GM23338 (cell line): ENCODE measurements at regions not wholly inside any gene's neighbourhood (a gene's known extent, or its start where the extent isn't known, plus 50 kb on each side); places are given as distances from the start of the nearest gene placed in this dataset.
"Not testable (repeated sequence)": the region's sequence is repeated elsewhere in the genome, so short reads cannot be mapped to it uniquely, and the experiment has no call there.

Experiments used
- ATAC-seq: fragments of 200-7000 bp; cut with Tn5 transposase; 3 replicates; pipeline ENCODE4 v1.9.1; 2020
- DNase-seq: peaks from one replicate; pipeline ENCODE4 v3.0.0-alpha.2; 2015; ENCODE audit warnings: low spot score
- H2AFZ ChIP-seq: fragments of 200-600 bp; sonication (generic); 2 replicates; pipeline ENCODE4 v1.8.0; 2016; ENCODE audit warnings: antibody characterized with exemption, mild to moderate bottlenecking, moderate library complexity
- H3F3A ChIP-seq: fragments of 200-600 bp; sonication (generic); replicated peaks from 2 replicates; pipeline ENCODE4 v1.8.0; 2017; ENCODE audit warnings: antibody characterized with exemption, mixed run types, low read depth
- H3K27ac ChIP-seq: fragments of 200-600 bp; sonication (generic); 2 replicates; pipeline ENCODE4 v1.6.1; 2016; ENCODE audit warnings: low read depth
- H3K27me3 ChIP-seq: fragments of 200-600 bp; sonication (generic); 2 replicates; pipeline ENCODE4 v1.8.0; 2016; ENCODE audit warnings: mild to moderate bottlenecking, mixed run types, moderate library complexity; ENCODE audit not compliant: insufficient read depth
- H3K36me3 ChIP-seq: fragments of 200-600 bp; sonication (generic); 2 replicates; pipeline ENCODE4 v1.8.0; 2016; ENCODE audit warnings: mild to moderate bottlenecking; ENCODE audit not compliant: insufficient read depth
- H3K4me1 ChIP-seq: fragments of 200-600 bp; sonication (generic); 2 replicates; pipeline ENCODE4 v1.8.0; 2016; ENCODE audit warnings: mild to moderate bottlenecking, moderate library complexity; ENCODE audit not compliant: insufficient read depth
- H3K4me2 ChIP-seq: fragments of 200-600 bp; sonication (generic); 2 replicates; pipeline ENCODE4 v1.7.1; 2017; ENCODE audit warnings: mixed run types
- H3K4me3 ChIP-seq: fragments of 200-600 bp; sonication (generic); 2 replicates; pipeline ENCODE4 v1.6.1; 2016; ENCODE audit warnings: mixed run types
- H3K79me2 ChIP-seq: fragments of 200-600 bp; sonication (generic); replicated peaks from 2 replicates; pipeline ENCODE4 v1.8.0; 2017; ENCODE audit warnings: mild to moderate bottlenecking; ENCODE audit not compliant: insufficient read depth
- H3K9me2 ChIP-seq: fragments of 200-600 bp; sonication (generic); 2 replicates; pipeline ENCODE4 v1.8.0; 2017; ENCODE audit not compliant: insufficient read depth
- H4K20me1 ChIP-seq: fragments of 200-600 bp; sonication (generic); replicated peaks from 2 replicates; pipeline ENCODE4 v1.8.0; 2017; ENCODE audit warnings: mild to moderate bottlenecking; ENCODE audit not compliant: insufficient read depth
- H3K27ac Mint-ChIP-seq: 2 replicates; pipeline ENCODE4 v1.8.0; 2020; ENCODE audit warnings: inconsistent platforms, mild to moderate bottlenecking, moderate library complexity, mixed read lengths
- H3K27me3 Mint-ChIP-seq: 3 replicates; pipeline ENCODE4 v1.8.0; 2022; ENCODE audit warnings: low read depth, mild to moderate bottlenecking, moderate library complexity, mixed read lengths, inconsistent platforms; ENCODE audit not compliant: insufficient read depth, poor library complexity
- H3K36me3 Mint-ChIP-seq: 3 replicates; pipeline ENCODE4 v1.8.0; 2021; ENCODE audit warnings: low read depth, mild to moderate bottlenecking, inconsistent platforms, moderate library complexity, mixed read lengths
- H3K4me1 Mint-ChIP-seq: 3 replicates; pipeline ENCODE4 v1.8.0; 2020; ENCODE audit warnings: mild to moderate bottlenecking, inconsistent platforms, mixed read lengths
- H3K4me3 Mint-ChIP-seq: 3 replicates; pipeline ENCODE4 v1.8.0; 2021; ENCODE audit warnings: moderate library complexity, mild to moderate bottlenecking, inconsistent platforms, mixed read lengths
- H3K9me3 Mint-ChIP-seq: 3 replicates; pipeline ENCODE4 v1.8.0; 2020; ENCODE audit warnings: moderate library complexity, mild to moderate bottlenecking, inconsistent platforms, mixed read lengths
- CREB1 ChIP-seq: fragments of 250-450 bp; sonication (Bioruptor Pico); IDR thresholded peaks from 2 replicates; pipeline ENCODE4 v1.5.0; 2020; ENCODE audit warnings: low read depth, mild to moderate bottlenecking, moderate library complexity
- ETS1 ChIP-seq: IDR thresholded peaks from 2 replicates; pipeline ENCODE4 v1.6.1; 2016; ENCODE audit warnings: antibody characterized with exemption
- JUNB ChIP-seq: IDR thresholded peaks from one replicate; pipeline ENCODE4 v1.6.1; 2016; ENCODE audit warnings: antibody characterized with exemption; ENCODE audit not compliant: unreplicated experiment
- REST ChIP-seq: IDR thresholded peaks from one replicate; pipeline ENCODE4 v1.6.1; 2018; ENCODE audit warnings: antibody characterized with exemption; ENCODE audit not compliant: unreplicated experiment
- STAT1 ChIP-seq: IDR thresholded peaks from one replicate; pipeline ENCODE4 v1.6.1; 2016; ENCODE audit warnings: antibody characterized with exemption; ENCODE audit not compliant: unreplicated experiment
- TF ChIP-seq, protein P1 (sequence below), 2 experiments: fragments of 200-600 bp in 1 of 2; sonication (generic) in 1 of 2; conservative IDR thresholded peaks; 2 replicates each; pipeline versions ENCODE4 v1.5.1 to v1.6.1; 2016 to 2017; ENCODE audit warnings: antibody characterized with exemption in 2 of 2, low read depth in 2 of 2, mild to moderate bottlenecking in 2 of 2, moderate library complexity in 1 of 2

GRCh38 chr14:24696280-24696920 lies 62.4 kb upstream of the GZMB start:
- H3K4me2 ChIP-seq, H3K4me3 Mint-ChIP-seq, H3K4me3 ChIP-seq, DNase-seq, H3K4me1 Mint-ChIP-seq, H3K9me3 Mint-ChIP-seq, H3K27ac ChIP-seq, H3K36me3 ChIP-seq, H3K27me3 ChIP-seq, H3K36me3 Mint-ChIP-seq, H3K79me2 ChIP-seq, H3K27ac Mint-ChIP-seq, H3K9me2 ChIP-seq, H3K4me1 ChIP-seq, H3F3A ChIP-seq, H2AFZ ChIP-seq, H4K20me1 ChIP-seq, H3K27me3 Mint-ChIP-seq, ATAC-seq: not testable (repeated sequence)

GRCh38 chr14:24695265-24696241 lies 61.6 kb upstream of the GZMB start:
- Histone ChIP-seq H4K20me1 (no peaks in the 10 kb centered on the region), H3F3A (no peaks in the 10 kb centered on the region), H3K9me2 (no peaks in the 10 kb centered on the region), H3K27ac (no peak overlapping the region), H3K4me3 (no peak overlapping the region), H3K27me3 (no peaks in the 10 kb centered on the region), H3K79me2 (no peaks in the 10 kb centered on the region), H3K4me2 (no peak overlapping the region), H3K4me1 (no peaks in the 10 kb centered on the region), H3K36me3 (no peaks in the 10 kb centered on the region), H2AFZ (0 out of 2 replicates have a peak overlapping the region, but pooled peaks have one; percentile 56)
- Mint-ChIP-seq H3K36me3 (no peaks in the 10 kb centered on the region), H3K4me1 (peaks cover 9% of the 10 kb centered on the region; the same call in 2 of the 3 replicates), H3K4me3 (no peak overlapping the region), H3K27ac (no peak overlapping the region), H3K27me3 (peaks cover 3% of the 10 kb centered on the region), H3K9me3 (no peaks in the 10 kb centered on the region)
- no peak for ATAC-seq
- no peak for DNase-seq
- no peak for TF ChIP-seq REST
- no peak for TF ChIP-seq ETS1
- no peak for TF ChIP-seq CREB1 (CRISPR knock-in tag)
- TF ChIP-seq JUNB, result no peak
- TF ChIP-seq, protein P1, sequence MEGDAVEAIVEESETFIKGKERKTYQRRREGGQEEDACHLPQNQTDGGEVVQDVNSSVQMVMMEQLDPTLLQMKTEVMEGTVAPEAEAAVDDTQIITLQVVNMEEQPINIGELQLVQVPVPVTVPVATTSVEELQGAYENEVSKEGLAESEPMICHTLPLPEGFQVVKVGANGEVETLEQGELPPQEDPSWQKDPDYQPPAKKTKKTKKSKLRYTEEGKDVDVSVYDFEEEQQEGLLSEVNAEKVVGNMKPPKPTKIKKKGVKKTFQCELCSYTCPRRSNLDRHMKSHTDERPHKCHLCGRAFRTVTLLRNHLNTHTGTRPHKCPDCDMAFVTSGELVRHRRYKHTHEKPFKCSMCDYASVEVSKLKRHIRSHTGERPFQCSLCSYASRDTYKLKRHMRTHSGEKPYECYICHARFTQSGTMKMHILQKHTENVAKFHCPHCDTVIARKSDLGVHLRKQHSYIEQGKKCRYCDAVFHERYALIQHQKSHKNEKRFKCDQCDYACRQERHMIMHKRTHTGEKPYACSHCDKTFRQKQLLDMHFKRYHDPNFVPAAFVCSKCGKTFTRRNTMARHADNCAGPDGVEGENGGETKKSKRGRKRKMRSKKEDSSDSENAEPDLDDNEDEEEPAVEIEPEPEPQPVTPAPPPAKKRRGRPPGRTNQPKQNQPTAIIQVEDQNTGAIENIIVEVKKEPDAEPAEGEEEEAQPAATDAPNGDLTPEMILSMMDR (conservative IDR thresholded peaks at IDR 0.05; ENCODE audit: low read depth in 2 of 2), result no peak
- TF ChIP-seq STAT1, result no peak
